ENCODE measurements at regions not wholly inside any gene's neighbourhood (a gene's known extent, or its start where the extent isn't known, plus 50 kb on each side); places are given as distances from the start of the nearest gene placed in this dataset.
A peak's percentile ranks its signal among the peaks of the same experiment; 100 is the strongest.

GRCh38 chr3:66797889-66798560 lies 200.1 kb upstream of the KBTBD8 start:
- no peak overlapping the region for H3K27ac ChIP-seq (ENCODE audit: low read length)
- H3K9me3 ChIP-seq (ENCODE audit: insufficient read depth, low read depth, low read length), result peaks cover 11% of the 10 kb centered on the region
- no peak overlapping the region; the same call in 1 of the 2 replicates for H3K9ac ChIP-seq (ENCODE audit: low read depth, low read length)
- H3K4me3 ChIP-seq (ENCODE audit: low read length), result peak overlapping the region; percentile 42; the same call in 1 of the 2 replicates
- peaks cover 5% of the 10 kb centered on the region; the same call in 1 of the 2 replicates for H3K36me3 ChIP-seq (ENCODE audit: insufficient read depth, low read depth, low read length)
- H3K4me1 ChIP-seq (ENCODE audit: insufficient read depth, low read length), result no peaks in the 10 kb centered on the region; the same call in 1 of the 2 replicates
- H3K27me3 ChIP-seq (ENCODE audit: insufficient read depth, low read length), result no peaks in the 10 kb centered on the region

- peaks cover 11% of the 10 kb centered on the region for H3K9me3 ChIP-seq (ENCODE audit: insufficient read depth, low read depth, low read length)
- no peak overlapping the region for H3K27ac ChIP-seq (ENCODE audit: low read length)
- H3K9ac ChIP-seq (ENCODE audit: low read depth, low read length), result no peak overlapping the region
Measured at GRCh38 chr3:66800941-66801545, 197.1 kb upstream of the KBTBD8 start.

GRCh38 chr3:66803206-66803605 lies 194.9 kb upstream of the KBTBD8 start:
- Histone ChIP-seq H3K9me3 (ENCODE audit: insufficient read depth, low read depth, low read length) (peaks cover 6% of the 10 kb centered on the region), H3K4me1 (ENCODE audit: insufficient read depth, low read length) (peaks cover 6% of the 10 kb centered on the region; the same call in 1 of the 2 replicates), H3K27ac (ENCODE audit: low read length) (no peak overlapping the region), H3K4me3 (ENCODE audit: low read length) (no peak overlapping the region), H3K36me3 (ENCODE audit: insufficient read depth, low read depth, low read length) (no peaks in the 10 kb centered on the region), H3K9ac (ENCODE audit: low read depth, low read length) (no peak overlapping the region), H3K27me3 (ENCODE audit: insufficient read depth, low read length) (no peaks in the 10 kb centered on the region)

More at GRCh38 chr3:66800941-66801545, 197.1 kb upstream of the KBTBD8 start:
- Histone ChIP-seq H3K36me3 (ENCODE audit: insufficient read depth, low read depth, low read length) (peaks cover 5% of the 10 kb centered on the region; the same call in 1 of the 2 replicates), H3K27me3 (ENCODE audit: insufficient read depth, low read length) (no peaks in the 10 kb centered on the region), H3K4me3 (ENCODE audit: low read length) (no peak overlapping the region), H3K4me1 (ENCODE audit: insufficient read depth, low read length) (peaks cover 6% of the 10 kb centered on the region; the same call in 1 of the 2 replicates)

DNA sequence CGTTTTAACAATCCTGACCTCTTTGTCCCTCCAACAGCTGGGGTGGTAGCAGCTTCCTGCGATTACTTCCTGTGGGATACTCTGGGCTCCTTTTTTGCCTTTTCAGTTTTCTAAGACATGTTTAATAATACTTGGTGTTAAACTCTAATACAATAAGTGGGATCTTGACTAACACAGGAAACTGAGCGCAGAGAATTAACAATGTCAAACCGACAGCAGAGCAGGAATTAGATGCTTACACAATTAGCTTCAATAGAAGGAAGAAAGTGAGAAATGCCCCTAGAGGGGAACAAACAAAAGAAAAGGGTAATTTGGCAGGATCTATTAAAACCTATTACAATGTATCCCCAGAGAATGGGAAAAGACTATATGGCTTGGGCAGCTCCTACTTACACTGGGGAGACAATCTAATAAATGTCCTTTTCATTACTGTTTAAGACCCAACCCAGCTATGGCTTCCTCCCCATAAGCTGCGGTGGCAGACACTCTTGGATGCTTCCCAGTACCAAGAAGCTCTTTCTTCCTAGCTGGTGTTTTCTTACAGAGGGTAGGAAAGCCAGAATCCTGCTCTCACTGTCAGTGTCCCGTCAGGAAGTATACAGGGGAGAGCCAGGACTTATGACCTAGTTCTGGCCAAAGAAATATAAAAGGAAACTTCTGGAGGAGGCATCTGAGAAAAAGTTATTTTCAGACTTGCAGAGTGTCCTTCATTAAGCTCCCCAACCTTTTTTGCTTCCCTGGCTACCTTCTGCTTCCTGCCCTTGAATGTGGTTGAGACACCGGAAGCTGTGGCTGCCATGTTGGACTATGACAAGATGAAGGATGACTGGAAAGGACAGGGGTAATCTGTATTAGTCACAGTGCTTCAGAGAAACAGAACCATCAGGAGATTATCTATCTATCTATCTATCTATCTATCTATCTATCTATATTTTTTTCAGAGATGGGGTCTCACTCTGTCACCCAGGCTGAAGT lies 194.1 kb upstream of the KBTBD8 start:
- no peaks in the 10 kb centered on the region for H3K27me3 ChIP-seq (ENCODE audit: insufficient read depth, low read length)
- no peak overlapping the region for H3K27ac ChIP-seq (ENCODE audit: low read length)
- H3K36me3 ChIP-seq (ENCODE audit: insufficient read depth, low read depth, low read length), result no peaks in the 10 kb centered on the region
- H3K9ac ChIP-seq (ENCODE audit: low read depth, low read length), result no peak overlapping the region
- peaks cover 6% of the 10 kb centered on the region; the same call in 1 of the 2 replicates for H3K4me1 ChIP-seq (ENCODE audit: insufficient read depth, low read length)
- no peak overlapping the region for H3K4me3 ChIP-seq (ENCODE audit: low read length)
- peaks cover 6% of the 10 kb centered on the region for H3K9me3 ChIP-seq (ENCODE audit: insufficient read depth, low read depth, low read length)

DNA sequence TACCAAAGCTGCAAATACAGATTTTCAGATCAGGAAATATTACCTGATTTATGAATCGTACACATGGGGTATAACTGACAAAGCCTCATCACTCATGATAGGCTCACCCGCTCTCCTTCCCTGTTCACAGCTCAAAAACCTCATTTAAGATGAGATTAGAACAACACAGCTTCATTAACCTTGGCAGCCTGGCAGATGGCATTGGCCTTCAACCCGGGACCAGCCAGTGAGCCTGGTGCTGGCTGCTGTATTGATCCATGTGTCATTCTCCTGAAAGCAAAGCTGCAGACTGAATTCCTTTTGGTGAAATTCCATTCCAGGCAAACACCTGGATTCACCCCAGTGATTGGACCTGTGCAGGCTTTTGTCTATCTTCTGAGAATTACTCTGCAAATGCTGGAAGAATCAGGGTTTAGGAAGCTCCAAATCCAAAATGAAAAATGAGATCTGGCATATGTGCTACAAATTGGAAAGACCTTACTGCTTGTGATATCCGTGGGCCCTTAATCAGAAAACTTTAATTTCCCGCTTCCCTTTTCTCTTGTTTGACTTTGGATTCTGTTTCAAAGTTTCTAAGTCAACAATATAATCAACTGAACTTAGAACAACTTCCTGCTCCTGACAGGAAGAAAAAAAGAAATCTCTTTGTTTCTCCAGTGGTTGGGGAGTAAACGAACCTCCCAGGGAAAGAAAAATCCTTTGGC lies 189.1 kb upstream of the KBTBD8 start:
- H3K9me3 ChIP-seq (ENCODE audit: insufficient read depth, low read depth, low read length), result no peaks in the 10 kb centered on the region
- no peaks in the 10 kb centered on the region for H3K36me3 ChIP-seq (ENCODE audit: insufficient read depth, low read depth, low read length)
- no peaks in the 10 kb centered on the region for H3K27me3 ChIP-seq (ENCODE audit: insufficient read depth, low read length)
- H3K9ac ChIP-seq (ENCODE audit: low read depth, low read length), result no peak overlapping the region
- H3K4me3 ChIP-seq (ENCODE audit: low read length), result no peak overlapping the region
- H3K27ac ChIP-seq (ENCODE audit: low read length), result no peak overlapping the region
- H3K4me1 ChIP-seq (ENCODE audit: insufficient read depth, low read length), result no peaks in the 10 kb centered on the region

GRCh38 chr3:66809595-66809958 lies 188.5 kb upstream of the KBTBD8 start:
- Histone ChIP-seq H3K4me1 (ENCODE audit: insufficient read depth, low read length) (no peaks in the 10 kb centered on the region; the same call in 1 of the 2 replicates), H3K4me3 (ENCODE audit: low read length) (no peak overlapping the region), H3K9me3 (ENCODE audit: insufficient read depth, low read depth, low read length) (no peaks in the 10 kb centered on the region), H3K36me3 (ENCODE audit: insufficient read depth, low read depth, low read length) (no peaks in the 10 kb centered on the region), H3K9ac (ENCODE audit: low read depth, low read length) (no peak overlapping the region), H3K27me3 (ENCODE audit: insufficient read depth, low read length) (no peaks in the 10 kb centered on the region), H3K27ac (ENCODE audit: low read length) (no peak overlapping the region)

- no peak overlapping the region for H3K9ac ChIP-seq (ENCODE audit: low read depth, low read length)
- H3K4me3 ChIP-seq (ENCODE audit: low read length), result no peak overlapping the region
- no peaks in the 10 kb centered on the region for H3K36me3 ChIP-seq (ENCODE audit: insufficient read depth, low read depth, low read length)
- H3K9me3 ChIP-seq (ENCODE audit: insufficient read depth, low read depth, low read length), result no peaks in the 10 kb centered on the region
- H3K27ac ChIP-seq (ENCODE audit: low read length), result no peak overlapping the region
- no peaks in the 10 kb centered on the region for H3K27me3 ChIP-seq (ENCODE audit: insufficient read depth, low read length)
- peaks cover 6% of the 10 kb centered on the region; the same call in 1 of the 2 replicates for H3K4me1 ChIP-seq (ENCODE audit: insufficient read depth, low read length)
Measured at GRCh38 chr3:66812136-66812535, 186.0 kb upstream of the KBTBD8 start.

GRCh38 chr3:66812741-66813140 lies 185.4 kb upstream of the KBTBD8 start:
- H3K4me3 ChIP-seq (ENCODE audit: low read length), result no peak overlapping the region
- peaks cover 6% of the 10 kb centered on the region; the same call in 1 of the 2 replicates for H3K4me1 ChIP-seq (ENCODE audit: insufficient read depth, low read length)
- H3K27ac ChIP-seq (ENCODE audit: low read length), result no peak overlapping the region
- H3K36me3 ChIP-seq (ENCODE audit: insufficient read depth, low read depth, low read length), result no peaks in the 10 kb centered on the region
- H3K9ac ChIP-seq (ENCODE audit: low read depth, low read length), result no peak overlapping the region
- H3K9me3 ChIP-seq (ENCODE audit: insufficient read depth, low read depth, low read length), result no peaks in the 10 kb centered on the region
- H3K27me3 ChIP-seq (ENCODE audit: insufficient read depth, low read length), result no peaks in the 10 kb centered on the region

GRCh38 chr3:66816090-66816761 lies 181.9 kb upstream of the KBTBD8 start:
- H3K36me3 ChIP-seq (ENCODE audit: insufficient read depth, low read depth, low read length), result no peaks in the 10 kb centered on the region
- no peaks in the 10 kb centered on the region for H3K27me3 ChIP-seq (ENCODE audit: insufficient read depth, low read length)
- H3K27ac ChIP-seq (ENCODE audit: low read length), result no peak overlapping the region
- H3K4me3 ChIP-seq (ENCODE audit: low read length), result no peak overlapping the region
- no peaks in the 10 kb centered on the region for H3K9me3 ChIP-seq (ENCODE audit: insufficient read depth, low read depth, low read length)
- H3K4me1 ChIP-seq (ENCODE audit: insufficient read depth, low read length), result peaks cover 17% of the 10 kb centered on the region; the same call in 1 of the 2 replicates
- no peak overlapping the region for H3K9ac ChIP-seq (ENCODE audit: low read depth, low read length)

GRCh38 chr3:66817951-66818557 lies 180.1 kb upstream of the KBTBD8 start:
- no peaks in the 10 kb centered on the region for H3K27me3 ChIP-seq (ENCODE audit: insufficient read depth, low read length)
- no peak overlapping the region for H3K4me3 ChIP-seq (ENCODE audit: low read length)
- no peaks in the 10 kb centered on the region for H3K36me3 ChIP-seq (ENCODE audit: insufficient read depth, low read depth, low read length)

More at GRCh38 chr3:66817951-66818557, 180.1 kb upstream of the KBTBD8 start:
- Histone ChIP-seq H3K9ac (ENCODE audit: low read depth, low read length) (no peak overlapping the region), H3K4me1 (ENCODE audit: insufficient read depth, low read length) (peaks cover 17% of the 10 kb centered on the region; the same call in 1 of the 2 replicates), H3K27ac (ENCODE audit: low read length) (no peak overlapping the region), H3K9me3 (ENCODE audit: insufficient read depth, low read depth, low read length) (no peaks in the 10 kb centered on the region)

All from iPS-20b (cell line).